ENCODE measurements at regions not wholly inside any gene's neighbourhood (a gene's known extent, or its start where the extent isn't known, plus 50 kb on each side); places are given as distances from the start of the nearest gene placed in this dataset.

- Histone ChIP-seq H3K9me3 (ENCODE audit: control insufficient read depth in 2 of 2, low read length in 2 of 2) (no peaks in the 10 kb centered on the region), H3K27me3 (ENCODE audit: control insufficient read depth in 2 of 2, insufficient read depth in 2 of 2, low read length in 2 of 2) (no peaks in the 10 kb centered on the region), H3K4me1 (ENCODE audit: control insufficient read depth in 2 of 2, insufficient read depth in 2 of 2, low read length in 2 of 2) (no peaks in the 10 kb centered on the region), H3K9ac (ENCODE audit: low read depth in 1 of 2, low read length in 2 of 2) (no peak overlapping the region), H3K27ac (ENCODE audit: low read depth in 2 of 2, low read length in 2 of 2) (no peak overlapping the region), H3K36me3 (ENCODE audit: control insufficient read depth in 2 of 2, insufficient read depth in 2 of 2, low read length in 2 of 2) (no peaks in the 10 kb centered on the region), H3K4me3 (ENCODE audit: low read length in 2 of 2) (no peak overlapping the region)
Observed at GRCh38 chr7:42627101-42627500, 284.8 kb downstream of the C7orf25 start.

GRCh38 chr7:42625421-42625820 is 286.4 kb downstream of the C7orf25 start:
- Histone ChIP-seq H3K27me3 (ENCODE audit: control insufficient read depth in 2 of 2, insufficient read depth in 2 of 2, low read length in 2 of 2) (no peaks in the 10 kb centered on the region), H3K4me1 (ENCODE audit: control insufficient read depth in 2 of 2, insufficient read depth in 2 of 2, low read length in 2 of 2) (no peaks in the 10 kb centered on the region), H3K36me3 (ENCODE audit: control insufficient read depth in 2 of 2, insufficient read depth in 2 of 2, low read length in 2 of 2) (no peaks in the 10 kb centered on the region), H3K9ac (ENCODE audit: low read depth in 1 of 2, low read length in 2 of 2) (no peak overlapping the region), H3K4me3 (ENCODE audit: low read length in 2 of 2) (no peak overlapping the region), H3K27ac (ENCODE audit: low read depth in 2 of 2, low read length in 2 of 2) (no peak overlapping the region), H3K9me3 (ENCODE audit: control insufficient read depth in 2 of 2, low read length in 2 of 2) (no peaks in the 10 kb centered on the region)

GRCh38 chr7:42624471-42624870 is 287.4 kb downstream of the C7orf25 start:
- H3K27me3 ChIP-seq (ENCODE audit: control insufficient read depth in 2 of 2, insufficient read depth in 2 of 2, low read length in 2 of 2), result no peaks in the 10 kb centered on the region
- no peak overlapping the region for H3K4me3 ChIP-seq (ENCODE audit: low read length in 2 of 2)
- no peaks in the 10 kb centered on the region for H3K9me3 ChIP-seq (ENCODE audit: control insufficient read depth in 2 of 2, low read length in 2 of 2)
- H3K9ac ChIP-seq (ENCODE audit: low read depth in 1 of 2, low read length in 2 of 2), result no peak overlapping the region
- no peaks in the 10 kb centered on the region for H3K36me3 ChIP-seq (ENCODE audit: control insufficient read depth in 2 of 2, insufficient read depth in 2 of 2, low read length in 2 of 2)
- H3K4me1 ChIP-seq (ENCODE audit: control insufficient read depth in 2 of 2, insufficient read depth in 2 of 2, low read length in 2 of 2), result no peaks in the 10 kb centered on the region
- no peak overlapping the region for H3K27ac ChIP-seq (ENCODE audit: low read depth in 2 of 2, low read length in 2 of 2)

GRCh38 chr7:42621543-42622219 is 290.2 kb downstream of the C7orf25 start:
- Histone ChIP-seq H3K27me3 (ENCODE audit: control insufficient read depth in 2 of 2, insufficient read depth in 2 of 2, low read length in 2 of 2) (no peaks in the 10 kb centered on the region), H3K9ac (ENCODE audit: low read depth in 1 of 2, low read length in 2 of 2) (no peak overlapping the region), H3K27ac (ENCODE audit: low read depth in 2 of 2, low read length in 2 of 2) (no peak overlapping the region), H3K4me1 (ENCODE audit: control insufficient read depth in 2 of 2, insufficient read depth in 2 of 2, low read length in 2 of 2) (no peaks in the 10 kb centered on the region), H3K4me3 (ENCODE audit: low read length in 2 of 2) (no peak overlapping the region), H3K9me3 (ENCODE audit: control insufficient read depth in 2 of 2, low read length in 2 of 2) (no peaks in the 10 kb centered on the region), H3K36me3 (ENCODE audit: control insufficient read depth in 2 of 2, insufficient read depth in 2 of 2, low read length in 2 of 2) (no peaks in the 10 kb centered on the region)

- Histone ChIP-seq H3K27ac (ENCODE audit: low read depth in 2 of 2, low read length in 2 of 2) (no peak overlapping the region), H3K4me3 (ENCODE audit: low read length in 2 of 2) (no peak overlapping the region), H3K9me3 (ENCODE audit: control insufficient read depth in 2 of 2, low read length in 2 of 2) (no peaks in the 10 kb centered on the region), H3K36me3 (ENCODE audit: control insufficient read depth in 2 of 2, insufficient read depth in 2 of 2, low read length in 2 of 2) (no peaks in the 10 kb centered on the region), H3K9ac (ENCODE audit: low read depth in 1 of 2, low read length in 2 of 2) (no peak overlapping the region), H3K27me3 (ENCODE audit: control insufficient read depth in 2 of 2, insufficient read depth in 2 of 2, low read length in 2 of 2) (no peaks in the 10 kb centered on the region), H3K4me1 (ENCODE audit: control insufficient read depth in 2 of 2, insufficient read depth in 2 of 2, low read length in 2 of 2) (no peaks in the 10 kb centered on the region)
Observed at GRCh38 chr7:42618651-42619360, 293.1 kb downstream of the C7orf25 start.

GRCh38 chr7:42617806-42618457 is 293.9 kb downstream of the C7orf25 start:
- H3K9me3 ChIP-seq (ENCODE audit: control insufficient read depth in 2 of 2, low read length in 2 of 2), result no peaks in the 10 kb centered on the region
- no peaks in the 10 kb centered on the region for H3K4me1 ChIP-seq (ENCODE audit: control insufficient read depth in 2 of 2, insufficient read depth in 2 of 2, low read length in 2 of 2)
- no peak overlapping the region for H3K9ac ChIP-seq (ENCODE audit: low read depth in 1 of 2, low read length in 2 of 2)
- H3K27ac ChIP-seq (ENCODE audit: low read depth in 2 of 2, low read length in 2 of 2), result no peak overlapping the region
- no peaks in the 10 kb centered on the region for H3K36me3 ChIP-seq (ENCODE audit: control insufficient read depth in 2 of 2, insufficient read depth in 2 of 2, low read length in 2 of 2)
- no peaks in the 10 kb centered on the region for H3K27me3 ChIP-seq (ENCODE audit: control insufficient read depth in 2 of 2, insufficient read depth in 2 of 2, low read length in 2 of 2)
- H3K4me3 ChIP-seq (ENCODE audit: low read length in 2 of 2), result no peak overlapping the region

GRCh38 chr7:42617071-42617765 is 294.7 kb downstream of the C7orf25 start:
- Histone ChIP-seq H3K27me3 (ENCODE audit: control insufficient read depth in 2 of 2, insufficient read depth in 2 of 2, low read length in 2 of 2) (no peaks in the 10 kb centered on the region), H3K9ac (ENCODE audit: low read depth in 1 of 2, low read length in 2 of 2) (no peak overlapping the region), H3K4me1 (ENCODE audit: control insufficient read depth in 2 of 2, insufficient read depth in 2 of 2, low read length in 2 of 2) (no peaks in the 10 kb centered on the region), H3K4me3 (ENCODE audit: low read length in 2 of 2) (no peak overlapping the region), H3K9me3 (ENCODE audit: control insufficient read depth in 2 of 2, low read length in 2 of 2) (no peaks in the 10 kb centered on the region), H3K27ac (ENCODE audit: low read depth in 2 of 2, low read length in 2 of 2) (no peak overlapping the region), H3K36me3 (ENCODE audit: control insufficient read depth in 2 of 2, insufficient read depth in 2 of 2, low read length in 2 of 2) (no peaks in the 10 kb centered on the region)

- Histone ChIP-seq H3K9ac (ENCODE audit: low read depth in 1 of 2, low read length in 2 of 2) (no peak overlapping the region), H3K27ac (ENCODE audit: low read depth in 2 of 2, low read length in 2 of 2) (no peak overlapping the region), H3K36me3 (ENCODE audit: control insufficient read depth in 2 of 2, insufficient read depth in 2 of 2, low read length in 2 of 2) (no peaks in the 10 kb centered on the region), H3K4me1 (ENCODE audit: control insufficient read depth in 2 of 2, insufficient read depth in 2 of 2, low read length in 2 of 2) (no peaks in the 10 kb centered on the region), H3K4me3 (ENCODE audit: low read length in 2 of 2) (no peak overlapping the region), H3K9me3 (ENCODE audit: control insufficient read depth in 2 of 2, low read length in 2 of 2) (no peaks in the 10 kb centered on the region), H3K27me3 (ENCODE audit: control insufficient read depth in 2 of 2, insufficient read depth in 2 of 2, low read length in 2 of 2) (no peaks in the 10 kb centered on the region)
Observed at GRCh38 chr7:42614636-42615035, 297.2 kb downstream of the C7orf25 start.

GRCh38 chr7:42611961-42612360 is 299.9 kb downstream of the C7orf25 start:
- no peak overlapping the region for H3K4me3 ChIP-seq (ENCODE audit: low read length in 2 of 2)
- H3K27me3 ChIP-seq (ENCODE audit: control insufficient read depth in 2 of 2, insufficient read depth in 2 of 2, low read length in 2 of 2), result no peaks in the 10 kb centered on the region
- H3K36me3 ChIP-seq (ENCODE audit: control insufficient read depth in 2 of 2, insufficient read depth in 2 of 2, low read length in 2 of 2), result no peaks in the 10 kb centered on the region
- no peak overlapping the region for H3K9ac ChIP-seq (ENCODE audit: low read depth in 1 of 2, low read length in 2 of 2)
- no peaks in the 10 kb centered on the region for H3K4me1 ChIP-seq (ENCODE audit: control insufficient read depth in 2 of 2, insufficient read depth in 2 of 2, low read length in 2 of 2)
- H3K9me3 ChIP-seq (ENCODE audit: control insufficient read depth in 2 of 2, low read length in 2 of 2), result no peaks in the 10 kb centered on the region
- no peak overlapping the region for H3K27ac ChIP-seq (ENCODE audit: low read depth in 2 of 2, low read length in 2 of 2)
